ENCODE measurements at regions not wholly inside any gene's neighbourhood (a gene's known extent, or its start where the extent isn't known, plus 50 kb on each side); places are given as distances from the start of the nearest gene placed in this dataset.

- H3K27me3 ChIP-seq (ENCODE audit: control insufficient read depth in 4 of 4, insufficient read depth in 4 of 4, low read length in 3 of 4): peaks cover 0 to 9% (median 0%) of the 10 kb centered on the region in 4 donors
- TF ChIP-seq RXRA (IDR thresholded peaks at IDR 0.05): no peak
- no peak for TF ChIP-seq HNF4G (IDR thresholded peaks at IDR 0.05)
- TF ChIP-seq NR2F2 (IDR thresholded peaks at IDR 0.05): no peak
- no peak for TF ChIP-seq JUND (IDR thresholded peaks at IDR 0.05)
- no peaks in the 10 kb centered on the region for H3K36me3 ChIP-seq (ENCODE audit: control insufficient read depth in 4 of 4, insufficient read depth in 3 of 4, low read depth in 1 of 4, low read length in 3 of 4)
- no peak overlapping the region for H3K4me3 ChIP-seq (ENCODE audit: low read depth in 1 of 3, low read length in 3 of 3)
- no peaks in the 10 kb centered on the region for H3K9me3 ChIP-seq (ENCODE audit: control insufficient read depth in 4 of 4, low read length in 3 of 4)
- H3K4me1 ChIP-seq (ENCODE audit: control insufficient read depth in 4 of 4, insufficient read depth in 4 of 4, low read length in 3 of 4): no peaks in the 10 kb centered on the region
- H3K27ac ChIP-seq (ENCODE audit: low read depth in 1 of 2, low read length in 2 of 2): no peak overlapping the region
- WGBS: 69% methylated on average over 13 of the region's 13 CpGs
- no peak for DNase-seq (ENCODE audit: low spot score)
- no peak overlapping the region for H3K9ac ChIP-seq (ENCODE audit: low read depth in 1 of 2, low read length in 2 of 2)
Measured at GRCh38 chr5:174328631-174329299, 283.3 kb downstream of the NSG2 start.

GRCh38 chr5:174329738-174330137 lies 284.2 kb downstream of the NSG2 start:
- TF ChIP-seq JUND (IDR thresholded peaks at IDR 0.05) (no peak), HNF4G (IDR thresholded peaks at IDR 0.05) (no peak), RXRA (IDR thresholded peaks at IDR 0.05) (no peak), FOXA1 (IDR thresholded peaks at IDR 0.05) (no peak), HNF4A (conservative IDR thresholded peaks at IDR 0.05) (no peak), NR2F2 (IDR thresholded peaks at IDR 0.05) (no peak), ZBTB33 (IDR thresholded peaks at IDR 0.05) (no peak), SP1 (IDR thresholded peaks at IDR 0.05) (no peak), REST (IDR thresholded peaks at IDR 0.05) (no peak), RAD21 (IDR thresholded peaks at IDR 0.05) (no peak), TAF1 (conservative IDR thresholded peaks at IDR 0.05) (no peak), MAX (IDR thresholded peaks at IDR 0.05) (no peak), CTCF (IDR thresholded peaks at IDR 0.05; ENCODE audit: low read depth, low read length, missing input control) (no peak), YY1 (IDR thresholded peaks at IDR 0.05) (no peak), GABPA (IDR thresholded peaks at IDR 0.05 in 1 of 2, conservative IDR thresholded peaks at IDR 0.05 in 1 of 2) (no peak), FOXA2 (IDR thresholded peaks at IDR 0.05) (no peak)
- TF ChIP-seq, protein P1, sequence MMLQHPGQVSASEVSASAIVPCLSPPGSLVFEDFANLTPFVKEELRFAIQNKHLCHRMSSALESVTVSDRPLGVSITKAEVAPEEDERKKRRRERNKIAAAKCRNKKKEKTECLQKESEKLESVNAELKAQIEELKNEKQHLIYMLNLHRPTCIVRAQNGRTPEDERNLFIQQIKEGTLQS (IDR thresholded peaks at IDR 0.05): no peak
- Histone ChIP-seq H3K27ac (ENCODE audit: low read depth in 1 of 2, low read length in 2 of 2) (no peak overlapping the region), H3K9me3 (ENCODE audit: control insufficient read depth in 4 of 4, low read length in 3 of 4) (no peaks in the 10 kb centered on the region), H3K9ac (ENCODE audit: low read depth in 1 of 2, low read length in 2 of 2) (no peak overlapping the region), H3K36me3 (ENCODE audit: control insufficient read depth in 4 of 4, insufficient read depth in 3 of 4, low read depth in 1 of 4, low read length in 3 of 4) (no peaks in the 10 kb centered on the region), H3K4me3 (ENCODE audit: low read depth in 1 of 3, low read length in 3 of 3) (no peak overlapping the region), H3K4me1 (ENCODE audit: control insufficient read depth in 4 of 4, insufficient read depth in 4 of 4, low read length in 3 of 4) (no peaks in the 10 kb centered on the region), H3K27me3 (ENCODE audit: control insufficient read depth in 4 of 4, insufficient read depth in 4 of 4, low read length in 3 of 4) (peaks cover 0 to 3% (median 0%) of the 10 kb centered on the region in 4 donors)
- no peak for DNase-seq (ENCODE audit: low spot score)
- 53% methylated on average over 5 of the region's 5 CpGs for WGBS
